Astrocyte (in vitro differentiated cells and primary cell): ENCODE measurements at regions not wholly inside any gene's neighbourhood (a gene's known extent, or its start where the extent isn't known, plus 50 kb on each side); places are given as distances from the start of the nearest gene placed in this dataset.

Source experiments
- DNase-seq: peaks from one replicate; pipeline ENCODE4 v3.0.0-alpha.2; 2010; ENCODE audit warnings: low read depth
- FAIRE-seq: peaks from 2 replicates; lab custom pipeline; 2011; peaks lifted over from hg19 to GRCh38; lab: Jason Lieb, UNC
- H2AFZ ChIP-seq: 2 replicates; pipeline ENCODE4 v1.6.0; 2012; ENCODE audit warnings: low read depth, low read length, inconsistent platforms
- H3K27ac ChIP-seq: 2 replicates; pipeline ENCODE4 v1.5.1; 2011; ENCODE audit warnings: low read depth, low read length, inconsistent platforms
- H3K27me3 ChIP-seq: 2 replicates; pipeline ENCODE4 v1.6.0; 2011; ENCODE audit warnings: low read length, inconsistent platforms; ENCODE audit not compliant: insufficient read depth
- H3K36me3 ChIP-seq: 2 replicates; pipeline ENCODE4 v1.5.1; 2011; ENCODE audit warnings: low read length, inconsistent platforms; ENCODE audit not compliant: insufficient read depth
- H3K4me1 ChIP-seq: 2 replicates; pipeline ENCODE4 v1.5.1; 2011; ENCODE audit warnings: low read length, inconsistent platforms; ENCODE audit not compliant: insufficient read depth
- H3K4me2 ChIP-seq: 2 replicates; pipeline ENCODE4 v1.6.0; 2012; ENCODE audit warnings: low read length, inconsistent platforms
- H3K4me3 ChIP-seq: 2 replicates; pipeline ENCODE4 v1.5.1; 2011; ENCODE audit warnings: low read depth, mild to moderate bottlenecking, low read length, inconsistent platforms; ENCODE audit not compliant: insufficient read depth
- H3K79me2 ChIP-seq: 2 replicates; pipeline ENCODE4 v1.6.0; 2012; ENCODE audit warnings: mild to moderate bottlenecking, low read length, inconsistent platforms; ENCODE audit not compliant: insufficient read depth
- H3K9ac ChIP-seq: 2 replicates; pipeline ENCODE4 v1.6.0; 2012; ENCODE audit warnings: mild to moderate bottlenecking, low read length, inconsistent platforms
- H3K9me3 ChIP-seq: 2 replicates; pipeline ENCODE4 v1.5.1; 2012; ENCODE audit warnings: low read depth, mild to moderate bottlenecking, low read length, inconsistent platforms; ENCODE audit not compliant: insufficient read depth
- H4K20me1 ChIP-seq: 2 replicates; pipeline ENCODE4 v1.6.0; 2012; ENCODE audit warnings: low read length, inconsistent platforms; ENCODE audit not compliant: insufficient read depth
- H3K27ac Mint-ChIP-seq: one replicate; pipeline ENCODE4 v1.8.0; 2021; ENCODE audit warnings: mild to moderate bottlenecking, mixed read lengths; ENCODE audit not compliant: unreplicated experiment
- H3K27me3 Mint-ChIP-seq: one replicate; pipeline ENCODE4 v1.8.0; 2021; ENCODE audit warnings: low read depth, mixed read lengths; ENCODE audit not compliant: unreplicated experiment
- H3K36me3 Mint-ChIP-seq: one replicate; pipeline ENCODE4 v1.8.0; 2021; ENCODE audit warnings: low read depth, mixed read lengths; ENCODE audit not compliant: unreplicated experiment
- H3K4me1 Mint-ChIP-seq: one replicate; pipeline ENCODE4 v1.8.0; 2021; ENCODE audit warnings: low read depth, mixed read lengths; ENCODE audit not compliant: unreplicated experiment
- H3K4me3 Mint-ChIP-seq: one replicate; pipeline ENCODE4 v1.8.0; 2021; ENCODE audit warnings: mild to moderate bottlenecking, moderate library complexity, mixed read lengths; ENCODE audit not compliant: unreplicated experiment
- H3K9me3 Mint-ChIP-seq: one replicate; pipeline ENCODE4 v1.8.0; 2021; ENCODE audit warnings: mild to moderate bottlenecking, mixed read lengths; ENCODE audit not compliant: unreplicated experiment
- EZH2 ChIP-seq: IDR thresholded peaks from 2 replicates; pipeline ENCODE4 v1.6.1; 2012; ENCODE audit warnings: mild to moderate bottlenecking, low read length, inconsistent platforms; ENCODE audit not compliant: insufficient read depth
- TF ChIP-seq, protein P1 (sequence below): IDR thresholded peaks from 2 replicates; pipeline ENCODE4 v1.5.1; 2011; ENCODE audit warnings: low read depth, mild to moderate bottlenecking, inconsistent platforms, low read length, moderate library complexity; ENCODE audit not compliant: insufficient read depth

DNA sequence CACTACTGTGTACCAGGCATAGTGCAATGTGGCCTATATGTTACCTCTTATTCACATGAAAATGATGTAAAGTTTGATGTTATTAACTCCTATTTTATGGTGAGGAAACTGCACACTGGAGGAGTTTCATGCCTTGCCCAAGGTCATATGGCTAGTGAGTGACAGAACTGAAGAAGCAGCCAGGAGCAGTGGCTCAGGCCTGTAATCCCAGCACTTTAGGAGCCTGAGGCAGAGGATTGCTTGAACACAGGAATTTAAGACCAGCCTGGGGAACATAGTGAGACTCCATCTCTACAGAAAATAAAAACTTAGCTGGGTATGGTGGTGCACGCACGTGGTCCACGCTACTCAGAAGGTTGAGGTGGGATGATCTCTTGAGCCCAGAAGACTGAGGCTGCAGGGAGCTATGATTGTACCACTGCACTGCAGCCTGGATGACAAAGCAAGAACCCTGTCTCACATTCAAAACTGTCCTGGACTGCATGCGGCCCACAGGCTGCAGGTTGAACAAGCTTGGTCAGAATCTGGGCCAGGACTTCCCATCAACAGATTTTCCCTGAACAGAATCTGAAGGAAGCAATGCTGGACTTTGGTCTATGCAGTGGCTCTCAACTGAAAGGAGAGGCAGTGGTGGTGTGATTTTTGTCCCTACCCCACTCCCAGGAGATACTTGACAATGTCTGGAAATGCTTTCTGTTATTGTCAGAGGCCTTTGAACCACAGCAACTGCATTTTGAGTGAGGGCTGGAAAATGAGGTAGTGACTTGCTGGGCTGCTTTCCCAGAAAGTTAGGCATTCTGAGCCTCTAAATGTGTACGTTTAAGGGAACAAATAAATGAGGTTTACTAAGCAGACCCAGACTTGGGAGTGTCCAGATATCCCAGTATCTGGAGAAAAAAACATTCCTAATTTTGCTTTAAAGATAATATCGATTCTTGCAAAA lies 479.5 kb downstream of the TMEM114 start:
- H3K9me3 ChIP-seq: peaks cover 2% of the 10 kb centered on the region
- peaks cover 3% of the 10 kb centered on the region for H3K9me3 Mint-ChIP-seq
- no peaks in the 10 kb centered on the region for H4K20me1 ChIP-seq
- H3K27ac ChIP-seq: no peak overlapping the region
- no peaks in the 10 kb centered on the region for H3K79me2 ChIP-seq
- no peak overlapping the region for H2AFZ ChIP-seq
- H3K4me1 ChIP-seq: no peaks in the 10 kb centered on the region
- no peaks in the 10 kb centered on the region for H3K4me1 Mint-ChIP-seq
- H3K36me3 ChIP-seq: no peaks in the 10 kb centered on the region
- no peak overlapping the region for H3K4me2 ChIP-seq
- no peak overlapping the region for H3K4me3 Mint-ChIP-seq
- no peak overlapping the region for H3K4me3 ChIP-seq
- no peak overlapping the region for H3K27ac Mint-ChIP-seq
- H3K36me3 Mint-ChIP-seq: peaks cover 3% of the 10 kb centered on the region
- H3K9ac ChIP-seq: no peak overlapping the region
- DNase-seq (no peak), FAIRE-seq (no peak)
- no peaks in the 10 kb centered on the region for H3K27me3 ChIP-seq
- TF ChIP-seq, protein P1, sequence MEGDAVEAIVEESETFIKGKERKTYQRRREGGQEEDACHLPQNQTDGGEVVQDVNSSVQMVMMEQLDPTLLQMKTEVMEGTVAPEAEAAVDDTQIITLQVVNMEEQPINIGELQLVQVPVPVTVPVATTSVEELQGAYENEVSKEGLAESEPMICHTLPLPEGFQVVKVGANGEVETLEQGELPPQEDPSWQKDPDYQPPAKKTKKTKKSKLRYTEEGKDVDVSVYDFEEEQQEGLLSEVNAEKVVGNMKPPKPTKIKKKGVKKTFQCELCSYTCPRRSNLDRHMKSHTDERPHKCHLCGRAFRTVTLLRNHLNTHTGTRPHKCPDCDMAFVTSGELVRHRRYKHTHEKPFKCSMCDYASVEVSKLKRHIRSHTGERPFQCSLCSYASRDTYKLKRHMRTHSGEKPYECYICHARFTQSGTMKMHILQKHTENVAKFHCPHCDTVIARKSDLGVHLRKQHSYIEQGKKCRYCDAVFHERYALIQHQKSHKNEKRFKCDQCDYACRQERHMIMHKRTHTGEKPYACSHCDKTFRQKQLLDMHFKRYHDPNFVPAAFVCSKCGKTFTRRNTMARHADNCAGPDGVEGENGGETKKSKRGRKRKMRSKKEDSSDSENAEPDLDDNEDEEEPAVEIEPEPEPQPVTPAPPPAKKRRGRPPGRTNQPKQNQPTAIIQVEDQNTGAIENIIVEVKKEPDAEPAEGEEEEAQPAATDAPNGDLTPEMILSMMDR: no peak
- TF ChIP-seq EZH2: no peak
- no peaks in the 10 kb centered on the region for H3K27me3 Mint-ChIP-seq

DNA sequence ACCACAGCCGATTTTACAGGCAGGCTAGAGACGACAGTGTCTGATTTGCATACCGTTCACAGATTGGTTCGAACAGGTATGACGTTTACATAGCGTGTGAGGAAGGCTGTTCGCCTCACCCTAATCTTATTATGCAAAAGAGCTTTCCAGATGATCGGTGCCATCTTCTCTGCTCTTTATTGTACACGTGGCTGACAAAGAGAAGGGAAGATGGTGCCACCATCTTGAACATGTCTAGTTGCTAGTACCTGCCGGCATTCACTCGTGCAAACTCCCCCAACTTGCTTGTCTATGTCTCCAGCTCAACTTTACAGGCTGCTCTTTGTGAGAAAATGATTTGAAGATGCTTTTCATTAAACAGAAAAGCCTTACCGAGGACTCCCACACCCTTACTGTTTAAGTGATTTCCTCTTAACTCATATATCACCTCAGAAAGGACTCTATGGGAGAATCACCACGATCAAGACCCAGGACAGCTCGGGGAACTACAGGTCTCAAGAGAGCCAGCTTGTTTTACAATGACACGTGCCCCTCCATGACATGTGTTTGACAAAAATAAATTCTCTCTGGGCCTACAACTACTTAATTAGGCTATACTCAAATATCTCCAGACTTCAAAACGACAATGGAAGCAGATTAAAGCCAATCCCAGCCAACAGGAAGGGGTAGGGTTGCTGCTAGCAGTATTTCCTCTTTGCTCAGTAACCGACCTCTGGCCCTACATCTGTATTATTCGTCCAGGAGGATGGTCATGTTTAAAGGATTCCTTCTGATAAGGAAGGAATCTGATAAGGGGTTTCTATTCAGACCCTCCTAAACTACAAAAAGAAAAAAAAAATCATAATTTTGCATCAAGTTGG lies 480.6 kb downstream of the TMEM114 start:
- H3K4me3 ChIP-seq: no peak overlapping the region
- H4K20me1 ChIP-seq: no peaks in the 10 kb centered on the region
- Mint-ChIP-seq H3K4me1 (no peaks in the 10 kb centered on the region), H3K27me3 (peaks cover 2% of the 10 kb centered on the region), H3K36me3 (peaks cover 3% of the 10 kb centered on the region), H3K27ac (no peak overlapping the region), H3K9me3 (peaks cover 3% of the 10 kb centered on the region), H3K4me3 (no peak overlapping the region)
- no peak overlapping the region for H3K4me2 ChIP-seq
- FAIRE-seq (no peak), DNase-seq (no peak)
- H3K9ac ChIP-seq: no peak overlapping the region
- H3K27ac ChIP-seq: no peak overlapping the region
- no peaks in the 10 kb centered on the region for H3K4me1 ChIP-seq
- peaks cover 2% of the 10 kb centered on the region for H3K9me3 ChIP-seq
- H3K36me3 ChIP-seq: no peaks in the 10 kb centered on the region
- H3K27me3 ChIP-seq: no peaks in the 10 kb centered on the region
- H3K79me2 ChIP-seq: no peaks in the 10 kb centered on the region
- TF ChIP-seq EZH2: no peak
- TF ChIP-seq, protein P1: no peak
- no peak overlapping the region for H2AFZ ChIP-seq
